NB4 (cell line): ENCODE measurements at regions not wholly inside any gene's neighbourhood (a gene's known extent, or its start where the extent isn't known, plus 50 kb on each side); places are given as distances from the start of the nearest gene placed in this dataset.

Experiments
- CTCF ChIP-seq: IDR thresholded peaks from one replicate; pipeline ENCODE4 v1.5.1; 2012; ENCODE audit warnings: low read depth, low read length
- MAX ChIP-seq: IDR thresholded peaks from 2 replicates; pipeline ENCODE4 v1.6.1; 2011; ENCODE audit warnings: low read depth, low read length
- MYC ChIP-seq: IDR thresholded peaks from 2 replicates; pipeline ENCODE4 v1.6.1; 2011; ENCODE audit warnings: low read depth, low read length
- POLR2A ChIP-seq: IDR thresholded peaks from 2 replicates; pipeline ENCODE4 v1.6.1; 2011; ENCODE audit warnings: mild to moderate bottlenecking; ENCODE audit not compliant: insufficient read length; ENCODE audit errors: extremely low read depth

GRCh38 chr6:94658929-94659328 lies 918.4 kb upstream of the MANEA start:
- TF ChIP-seq POLR2A: no peak
- no peak for TF ChIP-seq CTCF
- TF ChIP-seq MYC: no peak
- no peak for TF ChIP-seq MAX
